ENCODE measurements at regions not wholly inside any gene's neighbourhood (a gene's known extent, or its start where the extent isn't known, plus 50 kb on each side); places are given as distances from the start of the nearest gene placed in this dataset.

GRCh38 chr3:191051037-191051436 is 148.0 kb upstream of the OSTN start:
- Histone ChIP-seq H4K20me1 (replicated peaks; ENCODE audit: control insufficient read depth, extremely low read depth, insufficient read depth, low read length) (no peaks in the 10 kb centered on the region), H3K9me1 (replicated peaks; ENCODE audit: control insufficient read depth, extremely low read depth, insufficient read depth, low read length) (no peaks in the 10 kb centered on the region), H3K79me2 (ENCODE audit: control insufficient read depth, insufficient read depth, low read length) (no peaks in the 10 kb centered on the region), H3K4me3 (replicated peaks in 1 of 3; ENCODE audit: insufficient read depth in 1 of 3, low read depth in 1 of 3, low read length in 3 of 3) (no peak overlapping the region), H3K27ac (ENCODE audit: insufficient read depth, low read depth, low read length) (no peak overlapping the region), H3K36me3 (ENCODE audit: control insufficient read depth in 2 of 2, extremely low read depth in 1 of 2, insufficient read depth in 2 of 2, low read length in 2 of 2) (no peaks in the 10 kb centered on the region), H3K4me2 (ENCODE audit: insufficient read depth, low read length) (no peak overlapping the region), H2AFZ (ENCODE audit: low read depth, low read length) (no peak overlapping the region), H3K27me3 (ENCODE audit: control insufficient read depth in 2 of 2, insufficient read depth in 2 of 2, low read length in 2 of 2) (no peaks in the 10 kb centered on the region), H3K9ac (replicated peaks; ENCODE audit: extremely low read depth, insufficient read depth, low read length) (no peak overlapping the region), H3K4me1 (ENCODE audit: control insufficient read depth, extremely low read depth, insufficient read depth, low read length) (no peaks in the 10 kb centered on the region), H3K9me3 (replicated peaks; ENCODE audit: control insufficient read depth, insufficient read depth, low read length) (no peaks in the 10 kb centered on the region)
- dilution Hi-C loops (cut with MboI; ENCODE audit: extremely low pct_ligation_motif_present, low sequenced_read_pairs) = no loop called here
- POLR2A ChIA-PET = no interaction called here
- TF ChIP-seq POLR2AphosphoS5 (IDR thresholded peaks at IDR 0.05; ENCODE audit: insufficient read depth, low read depth, low read length) = no peak
- no peak for TF ChIP-seq MAX (IDR thresholded peaks at IDR 0.05; ENCODE audit: insufficient read depth, insufficient read length)
- TF ChIP-seq CTCF (IDR thresholded peaks at IDR 0.05; ENCODE audit: extremely low read depth in 1 of 2, insufficient read depth in 1 of 2, low read depth in 1 of 2, low read length in 2 of 2) = peak in 1 of 2 donors; percentile 9
- CTCF ChIA-PET = interaction anchor here (0.6 to 3.9 kb wide), 37 partner anchors 10 to 1393 kb away, joined by 3 to 120 read pairs (median 4); partner anchors contain the start of genes CLDN1, GMNC, IL1RAP and TMEM207
- DNase-seq (ENCODE audit: low read depth, low spot score) (peak; percentile 27), FAIRE-seq (no peak)
- intact Hi-C loops (cut with micrococcal nuclease) = loop anchor here (1.0 to 5.0 kb wide), 4 partner anchors 240 to 1089 kb away; no protein-coding TSS in a partner anchor
- no TSS peak for BruUV-seq (replicated peaks)

- H3K9ac ChIP-seq (replicated peaks; ENCODE audit: extremely low read depth, insufficient read depth, low read length) = no peak overlapping the region
- H2AFZ ChIP-seq (ENCODE audit: low read depth, low read length) = no peak overlapping the region
- H3K27me3 ChIP-seq (ENCODE audit: control insufficient read depth in 2 of 2, insufficient read depth in 2 of 2, low read length in 2 of 2) = no peaks in the 10 kb centered on the region
- H3K9me3 ChIP-seq (replicated peaks; ENCODE audit: control insufficient read depth, insufficient read depth, low read length) = no peaks in the 10 kb centered on the region
- H3K36me3 ChIP-seq (ENCODE audit: control insufficient read depth in 2 of 2, extremely low read depth in 1 of 2, insufficient read depth in 2 of 2, low read length in 2 of 2) = no peaks in the 10 kb centered on the region
- no peaks in the 10 kb centered on the region for H3K79me2 ChIP-seq (ENCODE audit: control insufficient read depth, insufficient read depth, low read length)
- BruUV-seq (replicated peaks) = no TSS peak
- H3K9me1 ChIP-seq (replicated peaks; ENCODE audit: control insufficient read depth, extremely low read depth, insufficient read depth, low read length) = no peaks in the 10 kb centered on the region
- peak; percentile 8 for FAIRE-seq
- H3K4me1 ChIP-seq (ENCODE audit: control insufficient read depth, extremely low read depth, insufficient read depth, low read length) = no peaks in the 10 kb centered on the region
- H3K4me3 ChIP-seq (replicated peaks in 1 of 3; ENCODE audit: insufficient read depth in 1 of 3, low read depth in 1 of 3, low read length in 3 of 3) = no peak overlapping the region
- TF ChIP-seq MAX (IDR thresholded peaks at IDR 0.05; ENCODE audit: insufficient read depth, insufficient read length) (no peak), POLR2A (IDR thresholded peaks at IDR 0.05; ENCODE audit: low read depth, low read length) (no peak), JUN (IDR thresholded peaks at IDR 0.05; ENCODE audit: borderline replicate concordance, insufficient read depth, insufficient read length, low read depth) (no peak), CTCF (IDR thresholded peaks at IDR 0.05; ENCODE audit: extremely low read depth in 1 of 2, insufficient read depth in 1 of 2, low read depth in 1 of 2, low read length in 2 of 2) (no peak), EZH2 (IDR thresholded peaks at IDR 0.05; ENCODE audit: borderline replicate concordance, low read depth, low read length, severe bottlenecking) (no peak), POLR2AphosphoS5 (IDR thresholded peaks at IDR 0.05; ENCODE audit: insufficient read depth, low read depth, low read length) (no peak), GATA2 (IDR thresholded peaks at IDR 0.05; ENCODE audit: insufficient read depth, insufficient read length, low read depth, low read length) (no peak), MYC (IDR thresholded peaks at IDR 0.05; ENCODE audit: low read depth, low read length) (no peak), FOS (IDR thresholded peaks at IDR 0.05; ENCODE audit: borderline replicate concordance, insufficient read depth, low read length) (no peak)
- ChIA-PET POLR2A (no interaction called here), CTCF (interaction anchor here (1.2 to 3.9 kb wide), 2 partner anchors 9 to 165 kb away, joined by 4 to 120 read pairs; no protein-coding TSS in a partner anchor)
- H4K20me1 ChIP-seq (replicated peaks; ENCODE audit: control insufficient read depth, extremely low read depth, insufficient read depth, low read length) = no peaks in the 10 kb centered on the region
- no peak for DNase-seq (ENCODE audit: low read depth, low spot score)
- no peak overlapping the region for H3K27ac ChIP-seq (ENCODE audit: insufficient read depth, low read depth, low read length)
- H3K4me2 ChIP-seq (ENCODE audit: insufficient read depth, low read length) = no peak overlapping the region
- dilution Hi-C loops (cut with MboI; ENCODE audit: extremely low pct_ligation_motif_present, low sequenced_read_pairs) = no loop called here
- intact Hi-C loops (cut with micrococcal nuclease) = no loop called here
These were observed 151.1 kb upstream of the OSTN start for GRCh38 chr3:191047930-191048329.

Measured in endothelial cell of umbilical vein (primary cell).